H9 (cell line): ENCODE measurements at regions not wholly inside any gene's neighbourhood (a gene's known extent, or its start where the extent isn't known, plus 50 kb on each side); places are given as distances from the start of the nearest gene placed in this dataset.

Experiments
- DNase-seq: peaks from one replicate; pipeline ENCODE4 v3.0.0-alpha.2; 2017
- H2AFZ ChIP-seq: one replicate; pipeline ENCODE4 v1.6.1; 2013; ENCODE audit warnings: mild to moderate bottlenecking, low read length, control low read depth, moderate library complexity
- H2AK5ac ChIP-seq: 2 replicates; pipeline ENCODE4 v1.6.1; 2013; ENCODE audit warnings: low read length, control low read depth, mixed read lengths; ENCODE audit not compliant: insufficient read length
- H2BK120ac ChIP-seq: one replicate; pipeline ENCODE4 v1.6.1; 2013; ENCODE audit warnings: low read depth, mild to moderate bottlenecking, low read length, control low read depth, inconsistent platforms; ENCODE audit not compliant: poor library complexity, severe bottlenecking
- H2BK12ac ChIP-seq: 2 replicates; pipeline ENCODE4 v1.6.1; 2013; ENCODE audit warnings: low read length, control low read depth, mixed read lengths, low read depth; ENCODE audit not compliant: insufficient read length
- H2BK15ac ChIP-seq: 2 replicates; pipeline ENCODE4 v1.6.1; 2013; ENCODE audit warnings: low read depth, low read length, control low read depth
- H2BK20ac ChIP-seq: one replicate; pipeline ENCODE4 v1.6.1; 2013; ENCODE audit warnings: low read depth, mild to moderate bottlenecking, low read length, control low read depth, inconsistent platforms; ENCODE audit not compliant: poor library complexity, severe bottlenecking
- H2BK5ac ChIP-seq: 2 replicates; pipeline ENCODE4 v1.6.1; 2013; ENCODE audit warnings: low read length, control low read depth, mixed read lengths; ENCODE audit not compliant: insufficient read length
- H3K14ac ChIP-seq: 2 replicates; pipeline ENCODE4 v1.6.1; 2013; ENCODE audit warnings: low read length, control low read depth; ENCODE audit not compliant: insufficient read depth
- H3K18ac ChIP-seq: 2 replicates; pipeline ENCODE4 v1.6.1; 2013; ENCODE audit warnings: low read depth, mild to moderate bottlenecking, mixed read lengths, low read length, control low read depth; ENCODE audit not compliant: insufficient read length
- H3K23ac ChIP-seq: 2 replicates; pipeline ENCODE4 v1.6.1; 2013; ENCODE audit warnings: low read length, control low read depth, mixed read lengths, low read depth; ENCODE audit not compliant: insufficient read length
- H3K23me2 ChIP-seq: 2 replicates; pipeline ENCODE4 v1.6.1; 2013; ENCODE audit warnings: low read depth, mild to moderate bottlenecking, mixed read lengths, low read length, control low read depth; ENCODE audit not compliant: insufficient read length, poor library complexity, severe bottlenecking
- H3K27ac ChIP-seq: 2 replicates; pipeline ENCODE4 v1.5.1; 2013; ENCODE audit warnings: low read length, control low read depth, mixed read lengths, low read depth; ENCODE audit not compliant: insufficient read length
- H3K27me3 ChIP-seq: 2 replicates; pipeline ENCODE4 v1.6.1; 2013; ENCODE audit warnings: low read length, control low read depth, inconsistent platforms; ENCODE audit not compliant: insufficient read depth
- H3K4ac ChIP-seq: 2 replicates; pipeline ENCODE4 v1.6.1; 2013; ENCODE audit warnings: low read depth, mild to moderate bottlenecking, control low read depth, inconsistent platforms, low read length, moderate library complexity
- H3K4me1 ChIP-seq: 2 replicates; pipeline ENCODE4 v1.6.1; 2013; ENCODE audit warnings: low read length, control low read depth, inconsistent platforms; ENCODE audit not compliant: insufficient read depth
- H3K4me2 ChIP-seq: 2 replicates; pipeline ENCODE4 v1.6.1; 2013; ENCODE audit warnings: low read length, control low read depth, mixed read lengths; ENCODE audit not compliant: insufficient read length, insufficient read depth
- H3K56ac ChIP-seq: 2 replicates; pipeline ENCODE4 v1.6.1; 2013; ENCODE audit warnings: low read depth, mild to moderate bottlenecking, mixed read lengths, low read length, control low read depth; ENCODE audit not compliant: insufficient read length
- H3K79me1 ChIP-seq: 2 replicates; pipeline ENCODE4 v1.6.1; 2013; ENCODE audit warnings: low read depth, mild to moderate bottlenecking, moderate library complexity, low read length, control low read depth, inconsistent platforms; ENCODE audit not compliant: insufficient read depth, poor library complexity, severe bottlenecking
- H3K79me2 ChIP-seq: 2 replicates; pipeline ENCODE4 v1.6.1; 2013; ENCODE audit warnings: low read length, control low read depth, inconsistent platforms; ENCODE audit not compliant: insufficient read depth
- H3K9ac ChIP-seq: 2 replicates; pipeline ENCODE4 v1.6.1; 2013; ENCODE audit warnings: low read length, control low read depth, mixed read lengths; ENCODE audit not compliant: insufficient read length; ENCODE audit errors: extremely low read depth
- H3K9me3 ChIP-seq: one replicate; pipeline ENCODE4 v1.6.1; 2013; ENCODE audit warnings: low read depth, low read length, inconsistent platforms; ENCODE audit not compliant: control insufficient read depth
- H3T11ph ChIP-seq: one replicate; pipeline ENCODE4 v1.6.1; 2013; ENCODE audit warnings: mild to moderate bottlenecking, low read length, control low read depth, inconsistent platforms
- H4K20me1 ChIP-seq: one replicate; pipeline ENCODE4 v1.6.1; 2013; ENCODE audit not compliant: control insufficient read depth, insufficient read length, insufficient read depth
- H4K5ac ChIP-seq: 2 replicates; pipeline ENCODE4 v1.6.1; 2013; ENCODE audit warnings: low read depth, mild to moderate bottlenecking, mixed read lengths, low read length, control low read depth; ENCODE audit not compliant: insufficient read length
- H4K8ac ChIP-seq: replicated peaks from 2 replicates; pipeline ENCODE4 v1.6.1; 2013; ENCODE audit warnings: low read length, control low read depth, mixed read lengths, low read depth; ENCODE audit not compliant: insufficient read length
- H4K91ac ChIP-seq: 2 replicates; pipeline ENCODE4 v1.6.1; 2013; ENCODE audit warnings: low read depth, mild to moderate bottlenecking, moderate library complexity, mixed read lengths, low read length, control low read depth; ENCODE audit not compliant: insufficient read length
- H3K27ac Mint-ChIP-seq, 3 experiments: 2 replicates in 2 of 3; 3 replicates in 1 of 3; pipeline ENCODE4 v1.8.0; 2020 to 2021; ENCODE audit warnings: mixed read lengths in 3 of 3, mild to moderate bottlenecking in 1 of 3, moderate library complexity in 1 of 3
- H3K27me3 Mint-ChIP-seq: 2 replicates; pipeline ENCODE4 v1.8.0; 2021; ENCODE audit warnings: low read depth, mild to moderate bottlenecking, moderate library complexity, mixed read lengths
- H3K36me3 Mint-ChIP-seq, 3 experiments: 2 replicates in 2 of 3; 3 replicates in 1 of 3; pipeline ENCODE4 v1.8.0; 2020 to 2021; ENCODE audit warnings: low read depth in 3 of 3, mixed read lengths in 3 of 3; ENCODE audit not compliant: insufficient read depth in 1 of 3
- H3K4me1 Mint-ChIP-seq, 2 experiments: 2 replicates each; pipeline ENCODE4 v1.8.0; 2020; ENCODE audit warnings: mixed read lengths in 2 of 2
- H3K4me3 Mint-ChIP-seq, 2 experiments: 2 replicates in 1 of 2; 3 replicates in 1 of 2; pipeline ENCODE4 v1.8.0; 2020 to 2021; ENCODE audit warnings: mild to moderate bottlenecking in 2 of 2, mixed read lengths in 2 of 2, moderate library complexity in 1 of 2
- H3K9me3 Mint-ChIP-seq, 2 experiments: 2 replicates in 1 of 2; 3 replicates in 1 of 2; pipeline ENCODE4 v1.8.0; 2020; ENCODE audit warnings: mild to moderate bottlenecking in 2 of 2, mixed read lengths in 2 of 2, moderate library complexity in 1 of 2
- WGBS: extraction: QIAGEN DNeasy Blood & Tissue Kit; methylation state at CpG from one replicate; pipeline ENCODE4 v1.1.7; 2013; ENCODE audit warnings: missing lambda C conversion rate, low lambda C conversion rate, mixed read lengths; ENCODE audit not compliant: insufficient read length; ENCODE audit errors: extremely low coverage; 5-methylcytosine and 5-hydroxymethylcytosine counted together
- TF ChIP-seq, protein P1 (sequence below): fragments of 200-600 bp; sonication (generic); conservative IDR thresholded peaks from 3 replicates; pipeline ENCODE4 v1.8.0; 2021; ENCODE audit warnings: antibody characterized with exemption, mild to moderate bottlenecking

GRCh38 chr4:141335166-141335565, 114.5 kb downstream of the ZNF330 start:
- Histone ChIP-seq H3K9ac (no peak overlapping the region), H3K18ac (no peak overlapping the region), H3K79me2 (no peaks in the 10 kb centered on the region), H3K4me1 (no peaks in the 10 kb centered on the region), H3K27ac (no peak overlapping the region), H2BK15ac (no peak overlapping the region), H3K4me2 (no peak overlapping the region), H4K8ac (no peak overlapping the region), H2AFZ (no peak overlapping the region), H3K23ac (no peak overlapping the region), H2AK5ac (no peak overlapping the region), H3K27me3 (no peaks in the 10 kb centered on the region), H2BK120ac (no peak overlapping the region), H3T11ph (no peak overlapping the region), H2BK20ac (no peak overlapping the region), H4K91ac (no peak overlapping the region), H4K20me1 (no peaks in the 10 kb centered on the region), H3K14ac (no peak overlapping the region), H3K56ac (no peak overlapping the region), H3K79me1 (no peaks in the 10 kb centered on the region), H3K9me3 (no peaks in the 10 kb centered on the region), H2BK5ac (no peak overlapping the region), H3K4ac (no peak overlapping the region), H2BK12ac (no peak overlapping the region), H4K5ac (no peak overlapping the region), H3K23me2 (no peaks in the 10 kb centered on the region)
- H3K4me1 Mint-ChIP-seq, result 0 out of 4 replicates have a peak, but pooled peaks cover 2 to 3% of the 10 kb centered on the region in 2 experiments
- DNase-seq, result no peak
- H3K36me3 Mint-ChIP-seq, result no peaks in the 10 kb centered on the region
- no peak overlapping the region for H3K27ac Mint-ChIP-seq
- H3K27me3 Mint-ChIP-seq, result no peaks in the 10 kb centered on the region
- TF ChIP-seq, protein P1, sequence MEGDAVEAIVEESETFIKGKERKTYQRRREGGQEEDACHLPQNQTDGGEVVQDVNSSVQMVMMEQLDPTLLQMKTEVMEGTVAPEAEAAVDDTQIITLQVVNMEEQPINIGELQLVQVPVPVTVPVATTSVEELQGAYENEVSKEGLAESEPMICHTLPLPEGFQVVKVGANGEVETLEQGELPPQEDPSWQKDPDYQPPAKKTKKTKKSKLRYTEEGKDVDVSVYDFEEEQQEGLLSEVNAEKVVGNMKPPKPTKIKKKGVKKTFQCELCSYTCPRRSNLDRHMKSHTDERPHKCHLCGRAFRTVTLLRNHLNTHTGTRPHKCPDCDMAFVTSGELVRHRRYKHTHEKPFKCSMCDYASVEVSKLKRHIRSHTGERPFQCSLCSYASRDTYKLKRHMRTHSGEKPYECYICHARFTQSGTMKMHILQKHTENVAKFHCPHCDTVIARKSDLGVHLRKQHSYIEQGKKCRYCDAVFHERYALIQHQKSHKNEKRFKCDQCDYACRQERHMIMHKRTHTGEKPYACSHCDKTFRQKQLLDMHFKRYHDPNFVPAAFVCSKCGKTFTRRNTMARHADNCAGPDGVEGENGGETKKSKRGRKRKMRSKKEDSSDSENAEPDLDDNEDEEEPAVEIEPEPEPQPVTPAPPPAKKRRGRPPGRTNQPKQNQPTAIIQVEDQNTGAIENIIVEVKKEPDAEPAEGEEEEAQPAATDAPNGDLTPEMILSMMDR, result no peak
- no peak overlapping the region for H3K4me3 Mint-ChIP-seq
- WGBS, result no CpG with 5 or more reads among the region's 1 CpG
- H3K9me3 Mint-ChIP-seq, result no peaks in the 10 kb centered on the region
